Activated CD4-positive, alpha-beta T cell treated with anti-CD3 and anti-CD28 coated beads for 1 hour (primary cell): ENCODE measurements at regions not wholly inside any gene's neighbourhood (a gene's known extent, or its start where the extent isn't known, plus 50 kb on each side); places are given as distances from the start of the nearest gene placed in this dataset.

Source experiments
- DNase-seq: peaks from one replicate; pipeline ENCODE4 v3.0.0-alpha.2; 2020

GRCh38 chr18:38898167-38898566 lies 1332.6 kb upstream of the CELF4 start:
- DNase-seq: no peak

GRCh38 chr18:38895560-38895959 lies 1330.0 kb upstream of the CELF4 start:
- DNase-seq: no peak

- DNase-seq: no peak
Observed at GRCh38 chr18:38887671-38888020, 1322.0 kb upstream of the CELF4 start.

- DNase-seq: no peak
Observed at GRCh38 chr18:38886861-38887670, 1321.5 kb upstream of the CELF4 start.

- no peak for DNase-seq
Observed at GRCh38 chr18:38886235-38886634, 1320.6 kb upstream of the CELF4 start.

- no peak for DNase-seq
Observed at GRCh38 chr18:38884050-38884449, 1318.5 kb upstream of the CELF4 start.

GRCh38 chr18:38883111-38883510 lies 1317.5 kb upstream of the CELF4 start:
- no peak for DNase-seq

- DNase-seq: no peak
Observed at GRCh38 chr18:38879871-38880270, 1314.3 kb upstream of the CELF4 start.

GRCh38 chr18:38872342-38872741 lies 1306.7 kb upstream of the CELF4 start:
- DNase-seq: no peak

GRCh38 chr18:38868757-38869156 lies 1303.2 kb upstream of the CELF4 start:
- no peak for DNase-seq

- no peak for DNase-seq
Observed at GRCh38 chr18:38867680-38868079, 1302.1 kb upstream of the CELF4 start.

- DNase-seq: no peak
Observed at GRCh38 chr18:38851526-38851925, 1285.9 kb upstream of the CELF4 start.

GRCh38 chr18:38847326-38847725 lies 1281.7 kb upstream of the CELF4 start:
- DNase-seq: no peak

GRCh38 chr18:38843291-38843690 lies 1277.7 kb upstream of the CELF4 start:
- DNase-seq: no peak

- no peak for DNase-seq
Observed at GRCh38 chr18:38826247-38826646, 1260.6 kb upstream of the CELF4 start.

GRCh38 chr18:38811209-38811608 lies 1245.6 kb upstream of the CELF4 start:
- DNase-seq: no peak

- no peak for DNase-seq
Observed at GRCh38 chr18:38810789-38811188, 1245.2 kb upstream of the CELF4 start.

- no peak for DNase-seq
Observed at GRCh38 chr18:38807915-38808314, 1242.3 kb upstream of the CELF4 start.

GRCh38 chr18:38805256-38805655 lies 1239.7 kb upstream of the CELF4 start:
- DNase-seq: no peak

GRCh38 chr18:38801640-38802039 lies 1236.0 kb upstream of the CELF4 start:
- DNase-seq: no peak

- DNase-seq: no peak
Observed at GRCh38 chr18:38796762-38797161, 1231.2 kb upstream of the CELF4 start.

- DNase-seq: no peak
Observed at GRCh38 chr18:38792731-38793130, 1227.1 kb upstream of the CELF4 start.

- DNase-seq: no peak
Observed at GRCh38 chr18:38790786-38791185, 1225.2 kb upstream of the CELF4 start.

GRCh38 chr18:38790303-38790702 lies 1224.7 kb upstream of the CELF4 start:
- DNase-seq: no peak

GRCh38 chr18:38789141-38789540 lies 1223.5 kb upstream of the CELF4 start:
- DNase-seq: no peak
